ENCODE measurements at regions not wholly inside any gene's neighbourhood (a gene's known extent, or its start where the extent isn't known, plus 50 kb on each side); places are given as distances from the start of the nearest gene placed in this dataset.
"Not testable (repeated sequence)": the region's sequence is repeated elsewhere in the genome, so short reads cannot be mapped to it uniquely, and the experiment has no call there.

DNA sequence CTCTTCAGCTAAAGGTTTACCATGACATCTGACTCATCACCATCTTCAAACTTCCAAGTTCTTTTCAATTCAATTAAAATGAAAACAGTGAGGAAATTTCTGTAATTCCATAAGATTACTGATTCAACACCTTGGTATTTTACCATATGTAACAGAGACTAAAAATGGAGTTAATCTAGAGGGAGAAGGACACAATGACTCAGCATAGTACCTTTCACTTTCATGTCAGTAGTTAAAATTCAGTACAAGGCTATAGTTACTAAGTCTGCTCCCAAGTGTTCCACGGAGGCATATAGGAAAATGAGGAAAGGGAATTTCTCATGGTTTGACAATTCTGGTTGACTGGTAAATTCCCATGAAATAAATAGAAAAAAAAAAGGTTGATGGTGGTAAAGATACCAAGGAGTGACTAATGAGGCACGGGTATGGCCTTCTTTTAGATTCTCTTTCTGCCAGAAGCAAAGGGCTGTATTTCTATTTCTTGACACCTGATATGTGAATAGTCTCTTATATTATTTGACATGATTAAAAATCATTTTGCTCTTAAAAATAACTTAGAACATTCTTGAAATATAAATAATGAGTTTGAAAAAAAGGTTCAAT, 526.7 kb upstream of the ADGRB3 start:
- H3K27ac ChIP-seq (ENCODE audit: low read depth, low read length), result no peak overlapping the region
- no peaks in the 10 kb centered on the region for H3K9me3 ChIP-seq (ENCODE audit: control insufficient read depth in 3 of 3, low read length in 3 of 3)
- H3K27me3 ChIP-seq (ENCODE audit: control insufficient read depth in 3 of 3, insufficient read depth in 3 of 3, low read length in 3 of 3), result no peaks in the 10 kb centered on the region
- H3K36me3 ChIP-seq (ENCODE audit: control insufficient read depth in 3 of 3, insufficient read depth in 3 of 3, low read length in 3 of 3), result no peaks in the 10 kb centered on the region
- H3K9ac ChIP-seq (ENCODE audit: low read depth in 1 of 3, low read length in 3 of 3), result no peak overlapping the region
- H3K4me1 ChIP-seq (ENCODE audit: control insufficient read depth in 3 of 3, insufficient read depth in 3 of 3, low read length in 3 of 3), result no peaks in the 10 kb centered on the region
- no peak overlapping the region for H3K4me3 ChIP-seq (ENCODE audit: low read length in 3 of 3)

GRCh38 chr6:68094070-68094469, 541.0 kb upstream of the ADGRB3 start:
- H3K4me1 ChIP-seq (ENCODE audit: control insufficient read depth in 3 of 3, insufficient read depth in 3 of 3, low read length in 3 of 3), result no peaks in the 10 kb centered on the region
- H3K9ac ChIP-seq (ENCODE audit: low read depth in 1 of 3, low read length in 3 of 3), result no peak overlapping the region
- H3K36me3 ChIP-seq (ENCODE audit: control insufficient read depth in 3 of 3, insufficient read depth in 3 of 3, low read length in 3 of 3), result no peaks in the 10 kb centered on the region
- H3K27ac ChIP-seq (ENCODE audit: low read depth, low read length), result no peak overlapping the region
- H3K27me3 ChIP-seq (ENCODE audit: control insufficient read depth in 3 of 3, insufficient read depth in 3 of 3, low read length in 3 of 3), result no peaks in the 10 kb centered on the region
- no peak overlapping the region for H3K4me3 ChIP-seq (ENCODE audit: low read length in 3 of 3)
- no peaks in the 10 kb centered on the region for H3K9me3 ChIP-seq (ENCODE audit: control insufficient read depth in 3 of 3, low read length in 3 of 3)

DNA sequence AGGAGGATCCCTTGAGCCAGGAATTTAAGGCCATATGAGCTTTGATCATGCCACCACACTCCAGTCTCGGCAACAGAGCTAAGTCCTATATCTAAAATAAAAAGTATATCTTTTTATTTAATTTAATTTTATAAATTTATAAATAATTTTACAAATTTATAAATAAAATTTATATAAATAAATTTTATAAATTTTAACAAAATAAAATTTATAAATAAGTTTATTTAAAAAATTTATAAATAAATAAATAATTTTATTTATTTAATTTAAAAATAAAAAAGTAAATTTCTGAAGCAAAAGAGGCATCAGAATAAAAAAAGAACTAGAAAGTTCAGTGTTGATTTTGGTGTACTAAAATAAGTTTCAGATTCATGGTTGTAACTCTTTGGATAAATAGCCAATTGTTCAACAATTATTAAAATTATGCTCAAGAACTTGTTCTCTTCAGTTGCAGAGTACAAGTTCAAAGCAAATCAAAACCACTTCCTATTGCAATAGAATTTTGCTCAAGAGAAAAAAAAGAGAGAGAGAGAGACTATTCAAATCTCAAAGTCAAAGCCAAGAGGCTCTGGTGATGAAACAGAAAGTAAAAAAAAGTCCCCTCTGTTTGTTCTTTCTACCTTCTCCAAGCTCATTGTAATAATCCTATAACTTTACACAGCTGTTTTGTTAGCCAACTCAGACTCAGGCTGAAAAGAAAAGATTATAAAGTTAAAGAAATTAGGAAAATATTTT, 547.5 kb upstream of the ADGRB3 start:
- H3K4me3 ChIP-seq (ENCODE audit: low read length in 3 of 3), result no peak overlapping the region
- no peak overlapping the region for H3K9ac ChIP-seq (ENCODE audit: low read depth in 1 of 3, low read length in 3 of 3)
- no peak overlapping the region for H3K27ac ChIP-seq (ENCODE audit: low read depth, low read length)
- H3K4me1 ChIP-seq (ENCODE audit: control insufficient read depth in 3 of 3, insufficient read depth in 3 of 3, low read length in 3 of 3), result no peaks in the 10 kb centered on the region
- no peaks in the 10 kb centered on the region for H3K36me3 ChIP-seq (ENCODE audit: control insufficient read depth in 3 of 3, insufficient read depth in 3 of 3, low read length in 3 of 3)
- peaks cover 0 to 2% (median 0%) of the 10 kb centered on the region in 3 donors for H3K9me3 ChIP-seq (ENCODE audit: control insufficient read depth in 3 of 3, low read length in 3 of 3)
- no peaks in the 10 kb centered on the region for H3K27me3 ChIP-seq (ENCODE audit: control insufficient read depth in 3 of 3, insufficient read depth in 3 of 3, low read length in 3 of 3)

DNA sequence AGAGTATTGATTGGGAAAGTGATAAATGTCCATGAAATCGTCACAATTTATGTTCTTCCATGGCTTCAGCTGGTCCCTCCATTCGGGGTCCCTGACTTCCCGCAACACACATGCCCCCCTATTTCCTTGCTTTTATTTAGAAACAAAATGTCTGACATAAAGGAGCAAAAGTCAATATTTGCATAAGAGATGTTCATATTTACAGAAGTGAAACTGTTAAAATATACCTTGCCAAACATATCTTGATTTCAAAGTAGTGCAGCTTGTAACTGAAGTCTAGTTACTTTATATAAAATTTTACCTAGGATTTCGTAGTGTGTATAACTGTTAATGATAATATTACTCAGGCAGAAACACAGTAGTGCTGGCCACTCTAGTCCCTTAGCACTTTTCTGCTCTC, 548.9 kb upstream of the ADGRB3 start:
- Histone ChIP-seq H3K9ac (ENCODE audit: low read depth in 1 of 3, low read length in 3 of 3) (no peak overlapping the region), H3K4me1 (ENCODE audit: control insufficient read depth in 3 of 3, insufficient read depth in 3 of 3, low read length in 3 of 3) (no peaks in the 10 kb centered on the region), H3K27me3 (ENCODE audit: control insufficient read depth in 3 of 3, insufficient read depth in 3 of 3, low read length in 3 of 3) (no peaks in the 10 kb centered on the region), H3K4me3 (ENCODE audit: low read length in 3 of 3) (no peak overlapping the region), H3K36me3 (ENCODE audit: control insufficient read depth in 3 of 3, insufficient read depth in 3 of 3, low read length in 3 of 3) (no peaks in the 10 kb centered on the region), H3K9me3 (ENCODE audit: control insufficient read depth in 3 of 3, low read length in 3 of 3) (peaks cover 0 to 2% (median 0%) of the 10 kb centered on the region in 3 donors), H3K27ac (ENCODE audit: low read depth, low read length) (no peak overlapping the region)

- not testable (repeated sequence) for H3K4me1 ChIP-seq (ENCODE audit: control insufficient read depth in 3 of 3, insufficient read depth in 3 of 3, low read length in 3 of 3); H3K4me3 ChIP-seq (ENCODE audit: low read length in 3 of 3); H3K9me3 ChIP-seq (ENCODE audit: control insufficient read depth in 3 of 3, low read length in 3 of 3); H3K36me3 ChIP-seq (ENCODE audit: control insufficient read depth in 3 of 3, insufficient read depth in 3 of 3, low read length in 3 of 3); H3K9ac ChIP-seq (ENCODE audit: low read depth in 1 of 3, low read length in 3 of 3); H3K27me3 ChIP-seq (ENCODE audit: control insufficient read depth in 3 of 3, insufficient read depth in 3 of 3, low read length in 3 of 3); H3K27ac ChIP-seq (ENCODE audit: low read depth, low read length)
Observed at GRCh38 chr6:68085599-68085998, 549.5 kb upstream of the ADGRB3 start.

- no peak overlapping the region for H3K9ac ChIP-seq (ENCODE audit: low read depth in 1 of 3, low read length in 3 of 3)
- no peak overlapping the region for H3K27ac ChIP-seq (ENCODE audit: low read depth, low read length)
- H3K36me3 ChIP-seq (ENCODE audit: control insufficient read depth in 3 of 3, insufficient read depth in 3 of 3, low read length in 3 of 3), result no peaks in the 10 kb centered on the region
- H3K4me1 ChIP-seq (ENCODE audit: control insufficient read depth in 3 of 3, insufficient read depth in 3 of 3, low read length in 3 of 3), result no peaks in the 10 kb centered on the region
- peaks cover 0 to 2% (median 0%) of the 10 kb centered on the region in 3 donors for H3K9me3 ChIP-seq (ENCODE audit: control insufficient read depth in 3 of 3, low read length in 3 of 3)
- H3K27me3 ChIP-seq (ENCODE audit: control insufficient read depth in 3 of 3, insufficient read depth in 3 of 3, low read length in 3 of 3), result no peaks in the 10 kb centered on the region
- no peak overlapping the region for H3K4me3 ChIP-seq (ENCODE audit: low read length in 3 of 3)
Observed at GRCh38 chr6:68082086-68082485, 553.0 kb upstream of the ADGRB3 start.

GRCh38 chr6:68080074-68080473, 555.0 kb upstream of the ADGRB3 start:
- H3K9me3 ChIP-seq (ENCODE audit: control insufficient read depth in 3 of 3, low read length in 3 of 3), result no peaks in the 10 kb centered on the region
- no peak overlapping the region for H3K4me3 ChIP-seq (ENCODE audit: low read length in 3 of 3)
- no peak overlapping the region for H3K9ac ChIP-seq (ENCODE audit: low read depth in 1 of 3, low read length in 3 of 3)
- H3K36me3 ChIP-seq (ENCODE audit: control insufficient read depth in 3 of 3, insufficient read depth in 3 of 3, low read length in 3 of 3), result no peaks in the 10 kb centered on the region
- H3K4me1 ChIP-seq (ENCODE audit: control insufficient read depth in 3 of 3, insufficient read depth in 3 of 3, low read length in 3 of 3), result no peaks in the 10 kb centered on the region
- H3K27me3 ChIP-seq (ENCODE audit: control insufficient read depth in 3 of 3, insufficient read depth in 3 of 3, low read length in 3 of 3), result no peaks in the 10 kb centered on the region
- H3K27ac ChIP-seq (ENCODE audit: low read depth, low read length), result no peak overlapping the region

DNA sequence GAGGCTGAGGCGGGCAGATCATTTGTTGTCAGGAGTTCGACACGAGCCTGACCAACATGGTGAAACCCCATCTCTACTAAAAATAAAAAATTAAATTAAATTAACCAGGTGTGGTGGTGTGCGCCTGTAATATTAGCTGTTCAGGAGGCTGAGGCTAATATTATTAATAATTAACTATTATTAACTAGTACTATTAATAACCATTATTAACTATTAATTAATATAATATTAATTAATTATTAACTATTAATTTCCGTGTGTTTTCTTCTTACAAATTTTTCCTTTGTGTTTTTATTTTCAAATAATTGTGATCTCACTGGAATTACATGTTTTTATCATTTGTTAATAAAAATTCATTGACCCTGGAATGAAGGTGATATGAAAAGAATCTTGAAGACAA, 557.4 kb upstream of the ADGRB3 start:
- Histone ChIP-seq H3K4me1 (ENCODE audit: control insufficient read depth in 3 of 3, insufficient read depth in 3 of 3, low read length in 3 of 3) (no peaks in the 10 kb centered on the region), H3K4me3 (ENCODE audit: low read length in 3 of 3) (no peak overlapping the region), H3K9me3 (ENCODE audit: control insufficient read depth in 3 of 3, low read length in 3 of 3) (no peaks in the 10 kb centered on the region), H3K36me3 (ENCODE audit: control insufficient read depth in 3 of 3, insufficient read depth in 3 of 3, low read length in 3 of 3) (no peaks in the 10 kb centered on the region), H3K27me3 (ENCODE audit: control insufficient read depth in 3 of 3, insufficient read depth in 3 of 3, low read length in 3 of 3) (no peaks in the 10 kb centered on the region), H3K9ac (ENCODE audit: low read depth in 1 of 3, low read length in 3 of 3) (no peak overlapping the region), H3K27ac (ENCODE audit: low read depth, low read length) (no peak overlapping the region)

DNA sequence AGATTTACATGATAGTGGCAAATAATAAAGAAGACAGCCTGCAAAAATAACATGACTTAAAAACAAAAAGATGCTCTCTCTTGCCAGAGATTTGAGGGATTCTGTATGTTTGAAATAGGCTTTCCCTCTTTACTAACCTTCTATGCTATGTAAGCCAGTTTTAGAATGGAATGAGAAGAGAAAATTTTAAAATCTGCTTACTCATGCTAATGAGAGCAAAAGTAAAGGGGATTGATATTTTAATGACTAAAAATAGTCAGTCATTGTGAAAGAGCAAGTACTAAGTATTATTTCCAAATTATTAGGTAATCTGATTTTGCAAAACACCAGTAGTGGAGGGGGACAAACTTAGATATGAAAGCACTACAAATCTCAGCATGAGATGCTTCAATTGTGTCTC, 563.3 kb upstream of the ADGRB3 start:
- Histone ChIP-seq H3K27ac (ENCODE audit: low read depth, low read length) (no peak overlapping the region), H3K4me1 (ENCODE audit: control insufficient read depth in 3 of 3, insufficient read depth in 3 of 3, low read length in 3 of 3) (no peaks in the 10 kb centered on the region), H3K4me3 (ENCODE audit: low read length in 3 of 3) (no peak overlapping the region), H3K36me3 (ENCODE audit: control insufficient read depth in 3 of 3, insufficient read depth in 3 of 3, low read length in 3 of 3) (no peaks in the 10 kb centered on the region), H3K9ac (ENCODE audit: low read depth in 1 of 3, low read length in 3 of 3) (no peak overlapping the region), H3K9me3 (ENCODE audit: control insufficient read depth in 3 of 3, low read length in 3 of 3) (no peaks in the 10 kb centered on the region), H3K27me3 (ENCODE audit: control insufficient read depth in 3 of 3, insufficient read depth in 3 of 3, low read length in 3 of 3) (no peaks in the 10 kb centered on the region)

GRCh38 chr6:68069921-68070710, 565.0 kb upstream of the ADGRB3 start:
- Histone ChIP-seq H3K4me3 (ENCODE audit: low read length in 3 of 3) (no peak overlapping the region), H3K4me1 (ENCODE audit: control insufficient read depth in 3 of 3, insufficient read depth in 3 of 3, low read length in 3 of 3) (no peaks in the 10 kb centered on the region), H3K9me3 (ENCODE audit: control insufficient read depth in 3 of 3, low read length in 3 of 3) (no peaks in the 10 kb centered on the region), H3K36me3 (ENCODE audit: control insufficient read depth in 3 of 3, insufficient read depth in 3 of 3, low read length in 3 of 3) (no peaks in the 10 kb centered on the region), H3K27me3 (ENCODE audit: control insufficient read depth in 3 of 3, insufficient read depth in 3 of 3, low read length in 3 of 3) (no peaks in the 10 kb centered on the region), H3K9ac (ENCODE audit: low read depth in 1 of 3, low read length in 3 of 3) (no peak overlapping the region), H3K27ac (ENCODE audit: low read depth, low read length) (no peak overlapping the region)
